Glomerular visceral epithelial cell (primary cell): ENCODE measurements at regions not wholly inside any gene's neighbourhood (a gene's known extent, or its start where the extent isn't known, plus 50 kb on each side); places are given as distances from the start of the nearest gene placed in this dataset.
"Not testable (repeated sequence)": the region's sequence is repeated elsewhere in the genome, so short reads cannot be mapped to it uniquely, and the experiment has no call there.

Experiments used
- DNase-seq: peaks from one replicate; pipeline ENCODE4 v3.0.0-alpha.2; 2016; ENCODE audit errors: extremely low spot score

DNA sequence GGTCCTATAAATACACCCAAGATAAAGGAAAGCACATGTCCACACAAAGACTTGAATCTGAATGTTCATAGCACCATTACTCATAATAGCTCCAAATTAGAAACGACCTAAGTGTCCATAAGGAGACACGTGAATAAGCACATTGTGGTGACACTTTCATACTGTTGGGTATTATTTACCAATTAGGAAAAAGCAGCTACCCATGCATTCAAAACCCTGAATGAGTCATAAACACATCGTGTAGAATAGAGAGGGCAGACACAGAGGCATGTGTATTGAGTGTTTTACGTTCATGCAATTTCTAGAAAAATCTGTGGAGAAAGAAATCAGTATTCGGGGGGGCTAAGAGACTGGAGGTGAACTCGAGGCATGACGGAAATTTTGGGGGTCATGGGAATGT, 396.7 kb downstream of the THBS2 start:
- DNase-seq, result no peak

DNA sequence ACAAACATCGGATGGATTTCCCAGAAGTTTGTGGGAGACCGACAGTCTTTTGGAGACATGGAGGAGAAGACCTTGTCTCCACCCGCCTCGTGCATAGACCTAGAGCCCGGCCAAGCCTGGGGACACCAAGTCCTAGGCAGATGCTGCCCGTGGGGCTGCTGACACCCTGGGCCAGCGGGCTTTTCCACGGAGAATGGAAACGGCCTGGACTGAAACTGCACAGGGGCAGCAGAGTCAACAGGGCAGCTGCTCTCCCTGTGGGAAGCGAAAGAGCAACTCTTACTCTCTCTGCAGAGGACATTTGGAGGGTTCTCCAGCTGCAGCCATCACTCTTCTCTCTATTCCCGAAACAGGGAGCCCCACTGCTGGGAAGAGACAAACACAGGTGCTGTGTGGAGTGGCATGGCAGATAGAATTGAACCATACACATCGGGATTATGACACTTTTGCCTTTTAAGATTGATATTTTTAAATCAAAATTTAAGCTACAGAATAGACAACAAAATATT, 401.2 kb downstream of the THBS2 start:
- no peak for DNase-seq

DNA sequence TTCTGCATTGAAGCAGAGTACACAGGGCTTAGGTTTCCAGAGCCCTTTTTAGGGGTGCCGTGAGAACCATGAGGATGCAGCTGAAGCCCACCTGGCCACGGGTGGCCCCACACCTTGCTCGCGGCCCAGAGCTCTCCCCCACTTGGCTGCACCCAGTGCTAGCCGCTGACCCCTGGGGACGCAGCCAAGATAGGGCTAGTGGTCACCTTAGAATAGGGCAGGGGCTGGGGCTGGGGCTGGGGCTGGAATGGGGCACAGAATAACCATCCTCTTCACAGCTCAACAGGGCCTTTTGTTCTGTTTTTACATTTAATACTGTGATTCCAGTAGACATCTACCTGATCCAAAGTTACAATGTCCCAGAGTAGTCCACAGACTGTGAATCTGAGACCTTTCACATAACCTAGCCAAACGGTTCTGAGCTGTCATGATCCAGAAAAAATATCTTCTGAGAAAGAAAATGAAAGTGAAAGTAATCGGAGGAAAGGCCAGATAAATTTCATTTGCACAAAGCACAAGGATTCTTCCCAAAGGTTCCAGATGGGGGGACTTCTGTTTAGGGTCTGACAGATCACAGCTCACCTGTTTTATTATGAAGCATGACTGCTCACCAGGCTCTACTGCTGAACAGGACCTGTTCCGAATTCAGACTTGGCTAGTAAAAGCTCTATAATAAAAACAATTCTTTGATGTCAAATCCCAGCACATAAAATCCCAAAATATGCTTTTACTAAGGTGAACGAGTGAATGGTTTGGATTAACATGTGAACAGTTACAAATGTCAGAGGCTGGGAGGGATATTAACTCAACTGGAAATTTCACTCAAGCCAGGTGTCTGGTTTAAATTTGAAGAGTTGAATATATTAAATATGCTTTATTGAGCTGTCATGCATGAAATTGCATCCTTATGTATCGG, 401.9 kb downstream of the THBS2 start:
- DNase-seq, result no peak

DNA sequence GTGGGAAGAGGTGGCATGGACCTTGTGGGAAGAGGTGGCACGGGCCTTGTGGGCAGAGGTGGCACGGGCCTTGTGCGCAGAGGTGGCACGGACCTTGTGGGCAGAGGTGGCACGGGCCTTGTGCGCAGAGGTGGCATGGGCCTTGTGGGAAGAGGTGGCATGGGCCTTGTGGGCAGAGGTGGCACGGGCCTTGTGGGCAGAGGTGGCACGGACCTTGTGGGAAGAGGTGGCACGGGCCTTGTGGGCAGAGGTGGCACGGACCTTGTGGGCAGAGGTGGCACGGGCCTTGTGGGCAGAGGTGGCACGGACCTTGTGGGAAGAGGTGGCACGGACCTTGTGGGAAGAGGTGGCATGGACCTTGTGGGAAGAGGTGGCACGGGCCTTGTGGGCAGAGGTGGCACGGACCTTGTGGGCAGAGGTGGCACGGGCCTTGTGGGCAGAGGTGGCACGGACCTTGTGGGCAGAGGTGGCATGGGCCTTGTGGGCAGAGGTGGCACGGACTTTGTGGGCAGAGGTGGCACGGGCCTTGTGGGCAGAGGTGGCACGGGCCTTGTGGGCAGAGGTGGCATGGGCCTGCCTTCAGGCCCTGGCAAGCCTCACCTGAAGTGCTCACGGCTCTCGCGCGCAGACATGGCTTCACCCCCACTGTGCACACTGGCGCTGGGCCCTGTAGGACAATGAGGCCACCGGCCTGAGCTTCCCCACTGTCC, 403.5 kb downstream of the THBS2 start:
- DNase-seq, result not testable (repeated sequence)

DNA sequence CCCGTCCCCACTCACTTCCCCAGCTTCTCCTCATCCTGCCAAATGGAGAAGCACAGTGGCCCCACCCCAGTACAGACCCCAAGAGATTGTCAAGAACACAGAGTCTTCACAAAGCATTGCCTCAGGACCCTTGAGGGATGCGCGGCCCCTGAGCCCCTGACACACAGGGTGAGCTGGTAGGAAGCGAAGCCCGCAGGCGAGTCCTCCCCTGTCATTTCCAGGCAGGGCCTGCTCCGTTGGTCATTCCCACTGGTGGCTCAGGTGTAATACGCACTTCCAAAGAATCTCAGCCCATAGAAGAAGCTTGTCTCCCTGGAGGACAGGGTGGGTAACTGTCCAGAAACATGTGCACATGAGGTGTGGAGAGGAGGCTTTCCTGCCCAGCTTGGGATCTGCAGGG, 404.2 kb downstream of the THBS2 start:
- no peak for DNase-seq

DNA sequence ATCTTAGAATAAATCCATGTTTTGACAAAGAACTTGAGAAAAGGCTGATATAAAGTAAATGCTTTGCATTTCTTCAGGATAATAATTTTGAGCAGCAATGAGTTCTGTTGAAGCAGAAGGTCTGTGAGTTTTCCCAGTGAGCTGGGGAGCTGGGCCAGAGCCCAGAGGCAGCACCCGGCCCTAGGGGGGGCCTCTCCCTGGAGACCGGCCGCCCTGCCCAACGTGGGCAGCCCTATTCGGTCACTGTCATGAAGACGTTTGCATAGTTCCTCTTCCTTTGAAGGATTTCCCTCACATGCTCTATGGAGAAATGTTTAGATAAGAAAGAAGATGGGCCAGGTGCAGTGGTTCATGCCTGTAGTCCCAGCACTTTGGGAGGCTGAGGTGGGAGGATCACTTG, 404.8 kb downstream of the THBS2 start:
- no peak for DNase-seq

DNA sequence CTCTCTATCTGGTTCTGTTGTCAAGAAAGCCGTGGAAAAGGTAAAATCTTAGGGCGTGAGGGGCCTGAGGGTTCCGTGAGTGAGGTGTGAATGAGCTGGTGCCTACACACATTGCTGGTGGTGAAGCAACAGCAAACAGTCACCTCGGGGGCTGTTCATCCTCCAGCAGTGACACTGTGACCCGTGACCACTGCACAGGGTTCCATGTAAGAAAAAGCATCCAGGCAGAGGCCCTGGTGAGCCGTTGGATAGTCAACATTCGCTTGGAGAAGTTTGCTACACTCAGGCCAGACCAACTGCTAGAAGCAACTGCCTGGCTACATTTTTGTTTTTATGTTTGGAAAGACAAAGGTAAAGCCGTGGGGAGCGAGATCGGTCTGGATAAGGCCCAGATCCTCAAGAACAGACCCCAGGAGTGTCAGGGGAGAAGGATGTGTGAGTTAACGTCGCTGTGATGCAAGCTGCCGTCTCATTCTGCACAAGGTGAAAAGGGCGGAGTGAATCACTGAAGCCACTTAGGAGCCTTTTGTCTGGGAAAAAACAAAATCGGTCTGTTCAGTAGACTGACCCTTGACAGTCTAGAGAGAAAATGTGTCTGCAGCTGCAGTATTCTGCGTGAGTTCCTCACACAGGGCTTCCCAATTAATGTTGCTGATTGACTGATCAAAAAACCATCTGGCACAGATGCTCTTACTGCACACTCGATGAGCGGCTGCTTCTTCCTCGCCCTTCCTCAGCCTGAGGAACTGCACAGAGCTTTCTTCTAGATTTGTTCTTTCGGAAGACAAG, 404.0 kb downstream of the SMOC2 start:
- no peak for DNase-seq

DNA sequence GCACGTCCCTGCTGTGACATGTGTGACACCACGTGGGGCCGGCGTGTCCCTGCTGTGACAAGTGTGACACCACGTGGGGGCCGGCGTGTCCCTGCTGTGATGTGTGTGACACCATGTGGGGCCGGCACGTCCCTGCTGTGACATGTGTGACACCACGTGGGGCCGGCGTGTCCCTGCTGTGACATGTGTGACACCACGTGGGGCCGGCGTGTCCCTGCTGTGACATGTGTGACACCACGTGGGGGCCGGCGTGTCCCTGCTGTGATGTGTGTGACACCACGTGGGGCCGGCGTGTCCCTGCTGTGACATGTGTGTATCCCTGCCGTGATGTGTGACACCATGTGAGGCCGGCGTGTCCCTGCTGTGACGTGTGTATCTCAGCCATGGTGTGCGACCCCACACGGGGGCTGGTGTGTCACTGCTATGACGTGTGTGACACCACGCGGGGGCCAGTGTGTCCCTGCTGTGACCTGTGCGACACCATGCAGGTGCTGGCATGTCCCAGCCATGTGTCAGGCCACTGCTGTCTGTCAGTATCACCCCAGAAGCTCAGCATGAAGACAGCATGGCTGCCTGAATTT, 401.7 kb downstream of the SMOC2 start:
- not testable (repeated sequence) for DNase-seq

DNA sequence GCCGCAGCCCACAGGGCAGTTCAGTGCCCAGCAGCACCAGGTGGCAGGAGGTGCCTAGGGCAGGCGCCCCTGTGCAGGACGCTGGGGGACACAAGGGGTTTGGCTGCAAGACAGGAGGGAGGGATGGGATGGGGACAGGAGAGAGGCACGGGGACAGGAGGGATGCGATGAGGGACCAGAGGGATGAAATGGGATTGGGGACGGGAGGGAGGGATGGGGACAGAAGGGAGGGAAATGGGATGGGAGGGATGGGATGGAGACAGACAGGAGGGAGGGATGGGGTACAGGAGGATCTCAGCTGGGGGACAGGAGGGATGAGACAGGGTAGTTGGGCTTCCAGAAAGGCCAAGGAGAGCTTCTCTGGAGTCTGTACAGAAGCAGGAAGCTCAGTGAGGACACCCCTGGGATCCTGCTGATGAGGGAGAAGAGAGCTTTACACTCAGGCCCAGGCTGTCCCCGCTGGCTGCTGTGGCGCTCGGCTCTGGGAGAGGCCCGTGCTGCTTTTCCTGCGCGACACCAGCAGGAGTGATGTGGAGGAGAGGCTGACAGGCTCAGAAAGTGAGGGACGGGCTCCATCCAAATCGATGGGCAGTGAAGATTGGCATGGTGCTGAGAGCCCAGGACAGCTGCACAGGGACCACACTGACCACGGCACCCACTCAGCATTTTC, 400.8 kb downstream of the SMOC2 start:
- DNase-seq, result no peak

DNA sequence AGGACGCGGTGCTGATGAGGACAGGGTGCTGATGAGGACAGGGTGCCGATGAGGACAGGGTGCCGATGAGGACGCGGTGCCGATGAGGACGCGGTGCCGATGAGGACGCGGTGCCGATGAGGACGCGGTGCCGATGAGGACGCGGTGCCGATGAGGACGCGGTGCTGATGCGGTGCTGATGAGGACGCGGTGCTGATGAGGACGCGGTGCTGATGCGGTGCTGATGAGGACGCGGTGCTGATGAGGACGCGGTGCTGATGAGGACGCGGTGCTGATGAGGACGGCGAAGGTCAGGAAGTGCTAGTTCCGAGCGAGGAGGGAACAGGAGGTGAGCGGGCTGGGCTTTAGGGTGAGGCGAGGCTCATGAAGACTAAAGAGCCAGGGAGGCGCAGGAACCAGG, 399.9 kb downstream of the SMOC2 start:
- not testable (repeated sequence) for DNase-seq

DNA sequence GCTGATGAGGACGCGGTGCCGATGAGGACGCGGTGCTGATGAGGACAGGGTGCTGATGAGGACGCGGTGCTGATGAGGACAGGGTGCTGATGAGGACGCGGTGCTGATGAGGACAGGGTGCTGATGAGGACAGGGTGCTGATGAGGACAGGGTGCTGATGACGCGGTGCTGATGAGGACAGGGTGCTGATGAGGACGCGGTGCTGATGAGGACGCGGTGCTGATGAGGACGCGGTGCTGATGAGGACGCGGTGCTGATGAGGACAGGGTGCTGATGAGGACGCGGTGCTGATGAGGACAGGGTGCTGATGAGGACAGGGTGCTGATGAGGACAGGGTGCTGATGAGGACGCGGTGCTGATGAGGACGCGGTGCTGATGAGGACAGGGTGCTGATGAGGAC, 399.3 kb downstream of the SMOC2 start:
- DNase-seq, result not testable (repeated sequence)

DNA sequence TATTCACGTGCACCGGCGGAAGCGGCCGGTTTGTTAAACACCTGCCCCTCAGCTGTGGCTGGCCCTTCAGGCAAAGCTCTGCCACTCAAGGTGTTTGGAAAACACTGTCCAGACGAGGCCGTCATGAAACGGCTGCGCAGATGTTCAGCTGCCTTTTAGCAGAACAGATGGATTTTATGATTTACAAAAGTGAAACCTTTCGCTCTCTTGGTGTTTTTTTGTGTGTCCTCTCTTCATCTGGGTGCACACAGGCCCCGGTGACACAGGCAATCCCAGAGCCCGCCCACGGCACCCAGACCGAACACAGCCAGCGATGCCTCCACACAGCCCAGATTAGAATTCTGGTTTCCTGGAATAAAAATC, 397.0 kb downstream of the SMOC2 start:
- no peak for DNase-seq

DNA sequence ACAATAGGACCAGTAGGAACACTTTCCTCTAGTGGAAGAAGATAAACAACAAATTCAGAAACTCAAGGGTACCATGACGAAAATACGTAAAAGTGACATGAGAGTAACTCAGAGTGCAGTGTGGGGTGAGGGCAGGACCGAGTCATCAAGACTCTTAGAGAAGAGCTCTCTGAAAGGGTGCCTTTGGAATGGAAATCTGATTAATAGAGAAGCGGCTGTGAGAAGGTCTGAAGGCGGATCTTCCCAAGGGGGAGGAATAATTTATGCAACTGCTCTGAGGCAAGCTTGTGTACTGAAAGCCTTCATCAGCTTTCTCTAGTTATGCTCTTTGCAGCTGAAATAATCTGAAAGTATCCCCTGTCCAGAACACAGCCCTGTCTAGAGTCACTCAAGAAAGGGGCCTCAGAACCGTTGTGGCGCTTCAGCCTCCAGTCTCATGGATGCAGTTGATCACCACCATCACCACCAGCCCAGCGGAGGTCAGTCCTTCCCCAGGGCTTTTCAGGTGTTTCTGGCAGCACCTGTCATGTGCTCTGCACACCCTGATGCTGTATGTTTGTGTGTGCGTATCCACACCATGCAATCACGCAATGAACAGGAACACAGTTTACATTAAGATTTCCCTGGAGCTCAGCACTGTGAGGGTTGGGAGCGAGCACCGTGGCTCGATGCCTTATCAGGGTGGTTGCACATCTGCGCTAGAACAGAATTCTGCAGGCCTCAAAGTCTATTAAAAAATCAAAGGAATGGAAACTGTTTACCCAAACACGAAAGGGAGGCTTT, 396.5 kb downstream of the SMOC2 start:
- no peak for DNase-seq

DNA sequence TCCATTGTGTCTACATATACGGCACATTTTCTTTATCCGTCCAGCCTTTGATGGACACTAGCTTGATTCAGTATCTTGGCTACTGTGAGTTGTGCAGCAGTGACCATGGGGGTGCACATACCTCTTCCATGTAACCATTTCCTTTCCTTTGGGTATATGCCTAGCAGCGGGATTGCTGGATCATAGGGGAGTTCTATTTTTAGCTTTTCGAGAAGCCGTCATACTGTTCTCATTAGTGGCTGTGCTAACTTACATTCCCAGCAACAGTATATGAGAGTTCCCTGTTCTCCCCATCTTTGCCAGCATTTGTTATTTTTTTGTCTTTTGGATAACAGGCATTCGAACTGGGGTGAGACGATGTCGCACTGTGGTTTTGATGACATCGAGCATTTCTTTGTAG, 395.0 kb downstream of the SMOC2 start:
- no peak for DNase-seq

DNA sequence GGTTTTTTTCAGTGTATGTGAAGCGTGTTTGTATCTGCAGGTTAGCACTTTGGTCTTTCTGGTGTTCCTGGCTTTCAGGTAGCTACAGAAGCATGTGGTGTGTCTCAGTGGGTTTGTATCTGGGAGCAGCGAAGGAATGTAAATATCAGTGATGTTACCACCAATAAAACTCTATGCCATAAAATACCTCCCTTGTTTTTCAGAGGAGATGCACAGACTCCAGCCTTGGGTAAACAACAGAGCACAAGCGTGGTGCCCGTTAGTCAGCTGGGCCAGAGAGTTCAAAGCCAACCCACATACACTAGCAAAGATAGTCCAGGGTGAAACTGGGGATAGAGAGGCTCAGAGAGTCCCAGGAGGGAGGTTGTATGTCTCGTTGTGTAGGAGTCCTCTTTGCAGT, 393.8 kb downstream of the SMOC2 start:
- no peak for DNase-seq

DNA sequence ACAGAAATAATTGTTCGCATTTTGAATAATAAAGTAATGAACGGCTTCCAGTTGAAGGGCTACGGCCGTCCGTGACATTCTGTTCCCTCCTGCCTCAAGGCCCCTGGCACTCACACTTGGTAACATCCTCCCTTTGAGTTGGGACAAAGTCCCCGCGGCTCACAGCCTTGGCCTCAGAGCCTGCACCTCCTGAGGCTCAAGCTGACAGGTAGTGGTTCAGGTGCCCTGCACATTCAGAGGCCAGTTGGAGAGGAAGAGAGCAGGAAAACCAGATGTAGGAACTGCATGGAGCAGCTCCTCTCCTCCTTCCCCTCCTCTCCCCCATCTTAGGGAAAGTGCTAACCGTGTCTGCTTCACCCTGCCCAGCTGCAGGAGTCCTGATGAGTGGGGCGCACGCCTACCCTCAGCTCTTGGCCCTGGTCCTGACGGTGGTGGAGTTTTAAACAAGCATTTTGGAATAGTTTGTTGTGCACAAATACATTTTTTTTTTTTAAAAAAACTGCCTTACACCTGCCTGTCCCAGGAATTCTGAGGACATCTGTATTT, 393.1 kb downstream of the SMOC2 start:
- no peak for DNase-seq

DNA sequence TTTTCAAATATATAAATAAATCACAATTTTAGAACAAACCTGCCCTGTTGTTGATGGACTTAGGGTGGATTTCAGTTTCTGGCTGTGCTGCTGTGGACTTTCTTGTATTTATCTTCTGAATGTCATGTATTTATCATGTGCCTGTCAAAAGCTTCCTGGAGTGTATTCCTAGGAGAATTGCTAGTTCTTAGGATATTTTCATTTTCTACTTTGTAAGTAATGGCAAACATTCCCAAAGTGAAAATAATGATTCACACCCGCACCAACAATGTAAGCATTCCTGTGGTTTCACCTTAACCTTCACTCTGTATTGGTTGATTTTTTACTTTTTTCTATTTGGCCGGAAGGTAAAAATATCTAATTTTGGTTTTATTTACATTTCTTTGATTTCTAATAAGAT, 387.8 kb downstream of the SMOC2 start:
- DNase-seq, result no peak

DNA sequence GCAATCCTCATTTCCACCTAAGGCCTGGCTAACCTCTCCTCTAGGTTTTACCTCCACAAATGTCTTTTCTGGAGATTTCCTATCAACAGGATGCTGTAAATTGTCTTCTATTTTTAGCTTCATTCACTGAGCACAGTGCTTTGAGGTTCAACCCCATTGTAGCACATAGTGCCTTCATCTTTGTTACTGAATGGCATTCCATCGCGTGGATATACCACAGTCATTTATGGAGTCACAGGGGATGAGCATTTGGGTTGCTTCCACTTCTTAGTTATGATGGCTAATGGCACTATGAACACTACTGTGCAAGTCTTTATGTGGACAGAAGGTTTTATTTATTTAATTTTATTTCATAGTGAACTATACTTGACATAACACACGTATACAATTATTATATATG, 387.1 kb downstream of the SMOC2 start:
- DNase-seq, result no peak

DNA sequence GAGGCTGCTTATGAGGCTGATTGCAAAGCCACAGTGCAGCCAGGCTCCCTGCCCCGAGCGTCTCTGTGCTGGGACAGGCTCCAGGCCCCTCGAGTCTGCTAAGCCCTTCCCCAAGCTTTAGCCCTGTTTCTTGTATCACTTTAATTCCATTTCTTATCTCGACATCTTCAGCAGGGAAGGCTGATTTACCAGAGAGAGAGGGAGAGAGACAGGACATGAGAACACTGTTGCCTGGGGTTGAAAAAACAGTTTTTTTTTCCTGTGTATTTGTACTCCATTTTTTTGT, 386.5 kb downstream of the SMOC2 start:
- DNase-seq, result no peak
